GM18519 (cell line): ENCODE measurements at regions not wholly inside any gene's neighbourhood (a gene's known extent, or its start where the extent isn't known, plus 50 kb on each side); places are given as distances from the start of the nearest gene placed in this dataset.

Experiments used
- ATAC-seq: cut with Tn5 transposase; IDR thresholded peaks from one replicate; pipeline ENCODE4 v1.9.1; 2021; ENCODE audit warnings: mild to moderate bottlenecking, moderate library complexity; ENCODE audit not compliant: unreplicated experiment, low FRiP score

GRCh38 chr4:111736516-111736915 is 408.7 kb upstream of the FAM241A start:
- ATAC-seq: no peak

GRCh38 chr4:111744847-111745246 is 400.4 kb upstream of the FAM241A start:
- ATAC-seq: no peak

DNA sequence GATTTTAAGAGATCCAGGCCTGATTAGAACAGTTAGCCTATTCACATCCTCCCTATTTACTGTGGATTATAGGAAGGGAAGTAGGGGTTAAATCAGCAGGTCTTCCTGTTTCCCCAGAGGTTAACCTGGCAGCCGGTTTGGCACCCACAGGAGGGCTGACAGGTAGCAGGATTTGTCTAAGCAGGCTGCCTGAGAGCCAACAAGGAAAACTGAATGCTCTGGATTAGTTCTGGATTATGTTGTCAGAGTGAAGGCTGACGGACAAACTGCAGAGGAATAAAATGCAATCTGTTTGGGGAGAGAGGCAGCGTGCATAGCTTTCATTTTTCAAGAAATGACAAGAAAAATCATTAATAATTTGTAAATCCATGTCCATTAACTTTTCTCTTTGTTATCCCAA is 397.1 kb upstream of the FAM241A start:
- ATAC-seq: no peak

GRCh38 chr4:111754003-111754402 is 391.3 kb upstream of the FAM241A start:
- no peak for ATAC-seq

DNA sequence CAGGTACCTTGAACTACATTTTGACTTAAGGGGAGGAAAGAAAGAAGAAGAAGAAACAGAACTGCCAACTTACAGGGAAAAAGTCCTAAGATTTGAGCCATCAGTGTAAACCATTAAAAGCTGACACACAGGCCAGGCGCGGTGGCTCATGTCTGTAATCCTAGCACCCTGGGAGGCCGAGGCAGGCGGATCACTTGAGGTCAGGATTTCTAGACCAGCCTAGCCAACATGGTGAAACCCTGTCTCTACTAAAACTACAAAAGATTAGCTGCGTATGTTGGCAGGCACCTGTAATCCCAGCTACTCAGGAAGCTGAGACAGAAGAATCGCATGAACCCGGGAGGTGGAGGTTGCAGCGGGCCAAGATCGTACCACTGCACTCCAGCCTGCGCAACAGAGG is 389.7 kb upstream of the FAM241A start:
- no peak for ATAC-seq

DNA sequence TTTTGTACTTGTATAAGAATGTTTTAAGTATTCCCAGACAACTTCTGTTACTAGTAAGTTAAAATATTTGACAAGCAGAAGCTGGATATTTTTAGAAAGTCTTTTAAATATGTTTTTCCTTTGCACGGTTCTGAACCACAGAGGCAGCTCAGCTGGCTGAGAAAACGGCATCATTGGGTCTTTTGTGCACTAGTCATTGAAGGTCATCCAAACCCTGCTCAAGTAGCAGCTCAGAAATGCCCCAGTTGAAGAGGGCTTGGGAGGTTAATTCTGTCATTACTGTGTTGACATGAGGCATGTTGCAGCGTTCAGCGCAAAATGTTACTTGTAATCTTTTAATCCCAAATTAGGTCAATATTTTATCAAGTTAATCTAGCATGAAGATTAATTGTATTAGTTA is 383.7 kb upstream of the FAM241A start:
- ATAC-seq: no peak

DNA sequence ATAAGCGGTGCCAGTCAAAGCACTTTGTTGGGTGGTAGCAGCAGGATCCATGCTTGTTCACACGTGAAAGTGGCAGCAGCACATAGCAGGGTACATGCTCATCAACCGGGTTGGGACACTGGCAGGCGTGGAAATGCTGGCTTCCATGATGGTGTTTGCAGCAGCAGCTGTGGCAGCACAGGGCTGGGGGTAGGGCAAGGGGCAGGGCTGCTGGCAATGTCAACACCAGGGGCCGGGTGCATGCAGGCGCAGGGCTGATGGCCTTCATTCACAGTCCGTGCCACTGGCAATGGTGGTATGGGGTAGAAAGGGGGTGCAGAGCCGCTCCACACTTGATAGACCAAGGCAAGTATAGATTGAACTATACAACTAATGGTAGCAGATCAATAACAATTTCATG is 374.7 kb upstream of the FAM241A start:
- ATAC-seq: no peak

- no peak for ATAC-seq
These were observed 371.4 kb upstream of the FAM241A start for GRCh38 chr4:111773858-111774257.

GRCh38 chr4:111775556-111776297 is 369.5 kb upstream of the FAM241A start:
- no peak for ATAC-seq

DNA sequence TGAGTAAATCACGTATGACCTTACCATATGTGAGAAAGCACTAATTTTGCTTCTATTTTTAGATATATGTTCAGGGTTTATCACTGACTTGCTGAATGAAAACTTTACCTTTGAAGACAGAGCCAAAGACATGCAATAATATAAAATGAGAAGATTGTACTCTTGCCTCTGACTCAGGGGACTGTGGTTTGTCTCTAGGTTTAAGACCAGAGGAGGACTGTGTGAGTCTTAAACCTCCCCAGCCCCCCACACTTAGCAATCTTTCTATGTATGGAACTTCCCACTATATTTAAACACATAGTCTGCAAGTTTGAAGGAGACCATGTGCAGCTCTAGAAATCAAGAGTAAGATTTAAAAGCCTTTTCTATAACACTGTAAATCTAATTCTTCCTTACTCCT is 368.7 kb upstream of the FAM241A start:
- no peak for ATAC-seq

DNA sequence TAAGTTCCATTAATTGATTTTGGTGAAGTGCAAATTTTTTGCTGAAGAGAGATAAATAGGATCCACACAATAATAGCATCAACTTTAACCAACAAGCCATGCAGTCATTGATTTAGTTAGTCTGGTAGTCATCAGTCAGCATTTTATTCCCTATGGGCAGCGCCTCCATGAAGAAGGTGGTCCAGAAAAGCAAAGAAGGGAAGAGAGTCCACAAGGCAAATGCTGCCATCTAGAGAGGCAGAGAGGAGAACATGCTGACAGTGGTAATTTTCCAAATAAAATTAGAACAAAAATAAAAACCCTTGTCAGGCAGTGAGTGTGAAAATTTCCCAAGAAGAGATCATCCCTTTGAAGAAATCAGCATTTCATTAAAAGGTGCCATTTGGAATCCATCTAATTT is 366.7 kb upstream of the FAM241A start:
- ATAC-seq: no peak

DNA sequence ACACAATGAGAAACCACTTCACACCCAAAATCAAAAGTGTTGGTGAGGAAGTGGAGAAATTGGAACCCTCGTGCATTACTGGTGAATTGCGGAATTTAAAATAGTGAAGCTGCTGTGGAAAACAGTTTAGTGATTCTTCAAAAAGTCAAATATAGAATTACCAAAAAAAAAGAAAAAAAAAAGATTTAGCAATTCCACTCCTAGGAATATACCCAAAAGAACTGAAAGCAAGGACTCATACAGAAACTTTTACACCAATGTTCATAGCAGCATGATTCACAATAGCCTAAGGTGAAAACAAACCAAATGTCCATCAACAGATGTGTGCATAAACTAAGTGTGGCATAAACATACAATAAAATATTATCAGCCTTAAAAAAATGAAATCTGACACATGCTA is 364.3 kb upstream of the FAM241A start:
- no peak for ATAC-seq

GRCh38 chr4:111781611-111782010 is 363.6 kb upstream of the FAM241A start:
- no peak for ATAC-seq

GRCh38 chr4:111788099-111788498 is 357.2 kb upstream of the FAM241A start:
- ATAC-seq: no peak

DNA sequence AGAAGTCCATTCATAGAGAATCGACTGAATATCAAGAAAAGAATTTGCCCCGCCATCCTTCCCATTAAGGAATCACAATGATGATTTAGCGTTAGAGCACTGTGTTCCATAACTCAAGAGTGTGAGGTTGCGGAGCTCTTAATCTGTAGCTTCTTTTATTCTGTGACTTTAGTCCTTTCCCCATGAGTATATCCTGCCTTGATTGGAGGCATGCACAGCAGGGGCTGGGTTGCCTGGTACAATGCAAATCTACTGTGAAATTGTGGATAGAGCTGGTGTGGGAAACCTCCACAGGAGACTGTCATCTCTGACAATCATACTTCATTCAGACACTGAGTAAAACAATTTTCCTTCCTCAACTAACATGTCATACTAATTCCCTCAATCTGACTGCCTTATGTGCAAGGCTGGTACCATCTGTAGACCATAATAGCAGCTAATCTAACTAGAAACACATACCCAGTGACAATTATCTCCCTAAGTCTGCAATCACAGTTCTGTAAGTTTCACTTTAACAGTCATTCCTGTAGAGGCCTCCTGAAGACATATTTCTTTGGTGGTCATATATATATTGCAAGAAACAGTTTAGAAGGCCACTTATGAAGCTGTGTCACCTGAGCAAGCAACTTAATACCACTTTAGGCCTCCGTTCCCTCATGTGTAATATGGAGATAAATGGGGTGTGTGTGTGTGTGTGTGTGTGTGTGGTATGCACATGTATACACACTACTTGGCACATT is 355.2 kb upstream of the FAM241A start:
- ATAC-seq: no peak

GRCh38 chr4:111792632-111793031 is 352.6 kb upstream of the FAM241A start:
- no peak for ATAC-seq

- no peak for ATAC-seq
These were observed 351.7 kb upstream of the FAM241A start for GRCh38 chr4:111793433-111794091.

DNA sequence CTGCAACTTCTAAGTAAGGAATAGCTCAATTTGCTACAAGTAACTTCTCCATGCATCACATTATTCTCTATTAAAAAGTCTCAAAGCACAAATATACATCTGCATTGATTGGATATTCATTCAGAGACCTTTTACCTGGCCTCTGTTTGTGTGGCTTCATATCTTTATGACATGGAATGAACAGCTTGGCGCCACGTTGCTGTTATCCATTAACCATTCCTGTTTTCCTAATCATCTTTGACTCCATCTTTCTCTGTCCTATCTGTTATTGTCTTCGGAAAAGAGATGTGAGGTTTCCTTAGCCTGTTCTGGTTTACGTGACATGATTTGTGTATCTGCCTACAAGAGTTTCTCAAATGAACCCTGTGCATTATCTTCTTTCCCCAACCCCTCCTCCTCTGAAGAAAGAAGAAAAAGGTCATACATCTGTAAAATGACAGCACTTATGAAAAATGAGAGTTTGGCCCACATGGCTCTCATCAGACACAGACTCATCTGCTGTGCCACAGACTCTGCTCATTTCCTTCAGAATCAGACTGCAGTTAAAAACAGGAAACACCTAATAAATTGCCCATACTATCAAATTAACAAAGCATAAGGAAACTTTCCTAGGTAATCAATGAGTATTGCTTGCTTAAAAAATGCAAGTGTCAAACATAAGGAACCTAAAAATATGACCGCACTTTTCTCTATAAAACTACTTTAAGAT is 347.6 kb upstream of the FAM241A start:
- ATAC-seq: no peak

DNA sequence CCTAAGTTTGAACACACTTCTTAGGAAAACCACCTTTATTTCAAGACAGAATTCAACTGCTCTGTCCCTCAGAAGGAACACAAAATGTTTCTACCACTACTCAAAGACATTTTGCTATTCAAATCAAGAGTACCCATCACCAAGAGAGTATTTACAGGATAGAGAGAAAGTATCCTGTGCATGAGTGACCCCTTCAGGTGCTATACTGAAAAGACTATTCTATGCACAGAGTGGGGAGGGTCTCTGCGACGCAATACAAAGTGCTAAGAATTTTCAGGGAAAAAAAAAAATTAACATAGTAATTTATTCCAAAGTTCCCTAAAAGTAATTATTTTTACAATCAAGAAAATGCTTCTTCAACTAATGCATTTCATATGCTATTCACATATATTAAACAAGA is 346.4 kb upstream of the FAM241A start:
- no peak for ATAC-seq

GRCh38 chr4:111800551-111800950 is 344.7 kb upstream of the FAM241A start:
- no peak for ATAC-seq

DNA sequence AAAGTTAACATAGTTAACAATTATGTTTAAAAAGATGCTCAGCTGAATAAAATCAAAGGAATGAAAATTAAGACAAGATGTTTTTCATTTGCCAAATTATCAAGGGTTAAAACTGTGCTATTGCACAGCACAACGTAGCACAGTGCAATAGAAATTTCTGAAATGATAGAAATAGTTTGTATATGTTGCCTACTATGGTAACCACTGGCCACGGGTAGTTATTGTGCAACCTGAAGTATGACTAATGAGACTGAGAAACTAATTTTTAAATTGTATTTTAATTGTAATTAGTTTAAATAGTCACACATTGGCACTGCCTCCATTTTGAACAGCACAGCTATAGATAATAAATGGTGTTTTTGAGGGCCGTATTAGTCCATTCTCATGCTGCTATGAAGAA is 343.1 kb upstream of the FAM241A start:
- ATAC-seq: no peak
